OCI-LY1 (cell line): ENCODE measurements at regions not wholly inside any gene's neighbourhood (a gene's known extent, or its start where the extent isn't known, plus 50 kb on each side); places are given as distances from the start of the nearest gene placed in this dataset.
"Not testable (repeated sequence)": the region's sequence is repeated elsewhere in the genome, so short reads cannot be mapped to it uniquely, and the experiment has no call there.

Experiments
- CTCF ChIP-seq: fragments of 200-600 bp; sonication (generic), shearing (Covaris generic); IDR thresholded peaks from 2 replicates; pipeline ENCODE4 v1.5.1; 2017; ENCODE audit warnings: mild to moderate bottlenecking, antibody characterized with exemption, low read length, moderate library complexity, mixed read lengths
- EZH2 ChIP-seq: fragments of 200-600 bp; sonication (generic), shearing (Covaris generic); IDR thresholded peaks from 2 replicates; pipeline ENCODE4 v1.8.0; 2017; ENCODE audit warnings: borderline replicate concordance, mixed run types, mild to moderate bottlenecking, antibody characterized with exemption, low read length, moderate library complexity, mixed read lengths

- TF ChIP-seq CTCF, EZH2: not testable (repeated sequence)
Measured at GRCh38 chr13:61205898-61206297, 209.8 kb downstream of the PCDH20 start.
